Hypothalamus (tissue), 51 donors: ENCODE measurements at regions not wholly inside any gene's neighbourhood (a gene's known extent, or its start where the extent isn't known, plus 50 kb on each side); places are given as distances from the start of the nearest gene placed in this dataset.
A peak's percentile ranks its signal among the peaks of the same experiment; 100 is the strongest.
"Not testable (repeated sequence)": the region's sequence is repeated elsewhere in the genome, so short reads cannot be mapped to it uniquely, and the experiment has no call there.

ENCODE experiments used
- DNase-seq, 51 donors: peaks; one replicate each; lab custom pipeline; 2025; lab: John Stamatoyannopoulos, UW

DNA sequence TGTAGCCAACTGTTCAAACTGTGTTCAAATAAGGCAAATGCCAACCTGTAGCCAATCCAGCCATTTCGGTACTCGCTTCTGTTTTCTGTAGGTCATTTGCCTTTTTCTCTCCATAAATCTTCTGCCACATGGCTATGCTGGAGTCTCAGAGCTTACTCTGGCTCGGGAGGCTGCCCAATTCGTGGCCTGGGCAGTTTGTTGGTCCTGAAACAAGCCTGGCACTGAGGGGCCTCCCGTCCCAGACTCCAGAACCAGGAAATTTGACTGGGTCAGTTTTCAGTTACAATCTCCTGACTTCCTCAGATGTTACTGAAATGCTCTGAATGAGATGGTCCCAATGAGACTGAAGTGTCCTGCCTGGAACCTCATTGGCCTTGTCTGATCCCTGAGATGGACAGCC is 120.8 kb upstream of the NPAS2 start:
- DNase-seq: no peak

DNA sequence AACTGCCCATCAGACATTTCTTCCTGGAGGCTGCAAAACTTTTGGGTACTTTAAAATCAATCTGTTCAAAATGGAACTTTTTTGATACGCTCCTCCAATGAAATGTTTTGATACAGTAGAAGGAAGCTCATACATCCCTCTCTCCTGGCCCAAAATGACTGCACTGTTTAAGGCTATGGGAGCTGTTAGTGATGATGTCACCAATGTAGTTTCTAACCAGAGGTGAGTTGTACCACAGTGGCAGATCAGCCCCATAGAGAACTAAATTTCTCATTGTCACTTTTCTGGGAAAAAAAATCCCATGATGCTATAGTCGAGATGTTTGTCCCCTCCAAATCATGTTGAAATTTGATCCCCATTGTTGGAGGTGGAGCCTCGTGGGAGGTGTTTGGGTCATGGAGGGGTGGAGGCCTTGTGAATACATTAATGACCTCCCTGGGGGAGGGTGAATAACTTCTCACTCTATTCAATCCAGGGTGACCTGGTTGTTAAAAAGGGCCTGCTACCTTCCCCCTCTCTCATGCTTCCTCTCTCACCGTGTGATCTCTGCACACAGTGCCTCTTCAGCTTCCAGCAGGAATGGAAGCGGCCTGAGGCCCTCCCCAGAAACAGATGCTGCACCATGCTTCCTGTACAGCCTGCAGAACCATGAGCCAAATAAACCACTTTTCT is 117.4 kb upstream of the NPAS2 start:
- no peak for DNase-seq

DNA sequence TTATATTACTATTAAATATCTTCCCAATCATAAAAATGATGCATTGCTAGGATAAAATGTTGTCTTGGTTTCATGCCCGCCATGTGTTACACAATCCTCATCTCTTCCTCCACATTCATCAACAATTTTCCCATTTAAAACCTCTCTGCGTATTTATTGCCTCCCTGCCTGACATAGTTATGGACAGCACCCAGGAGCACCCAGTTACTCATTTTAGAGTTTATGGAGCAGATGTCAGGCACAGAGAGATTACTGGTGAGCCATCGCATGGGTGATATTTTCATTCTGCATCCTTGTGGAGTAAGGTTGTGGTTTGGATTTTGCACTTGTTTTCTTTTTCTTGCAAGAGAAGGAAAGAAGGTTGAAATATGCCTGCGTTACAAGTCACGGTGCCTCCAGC is 116.7 kb upstream of the NPAS2 start:
- no peak for DNase-seq

DNA sequence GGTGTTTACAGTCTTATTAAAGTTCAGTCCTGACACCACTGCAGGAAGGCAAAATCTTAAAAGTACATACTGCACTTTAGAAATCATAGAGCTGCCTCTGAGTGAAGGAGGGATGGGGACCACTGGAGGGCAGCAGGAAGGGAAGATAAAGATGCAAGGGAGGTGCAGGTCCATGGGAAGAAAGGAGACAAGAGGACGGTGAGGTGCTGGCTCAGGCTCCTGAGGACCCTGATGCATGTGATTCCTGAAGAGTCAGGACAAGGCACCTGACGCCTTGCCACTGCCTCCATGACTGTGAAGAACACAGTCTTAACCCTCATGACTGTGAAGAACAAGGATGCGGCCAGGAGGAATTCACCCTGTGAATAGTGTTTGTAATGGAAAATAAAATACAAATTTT is 116.2 kb upstream of the NPAS2 start:
- DNase-seq: no peak

DNA sequence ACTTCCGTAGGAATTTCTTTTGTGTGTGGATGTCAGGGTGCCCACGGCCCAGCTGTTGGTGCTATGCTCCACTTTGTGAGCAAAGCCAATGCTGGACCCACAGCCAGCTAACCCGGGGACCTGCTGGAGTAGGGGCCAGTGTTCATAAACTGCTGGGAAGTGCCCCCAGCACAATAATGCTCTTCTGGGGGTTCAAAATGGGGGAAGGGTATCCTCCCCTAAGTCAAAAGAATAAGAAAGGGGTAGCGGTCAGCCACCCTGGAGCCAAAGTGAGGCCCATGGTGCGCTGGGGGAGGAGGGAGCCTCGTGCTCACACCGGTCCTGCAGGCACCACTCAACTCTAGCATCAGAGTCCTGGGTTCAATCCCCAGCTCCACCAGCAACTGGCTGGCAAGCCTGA is 115.8 kb upstream of the NPAS2 start:
- DNase-seq: no peak

DNA sequence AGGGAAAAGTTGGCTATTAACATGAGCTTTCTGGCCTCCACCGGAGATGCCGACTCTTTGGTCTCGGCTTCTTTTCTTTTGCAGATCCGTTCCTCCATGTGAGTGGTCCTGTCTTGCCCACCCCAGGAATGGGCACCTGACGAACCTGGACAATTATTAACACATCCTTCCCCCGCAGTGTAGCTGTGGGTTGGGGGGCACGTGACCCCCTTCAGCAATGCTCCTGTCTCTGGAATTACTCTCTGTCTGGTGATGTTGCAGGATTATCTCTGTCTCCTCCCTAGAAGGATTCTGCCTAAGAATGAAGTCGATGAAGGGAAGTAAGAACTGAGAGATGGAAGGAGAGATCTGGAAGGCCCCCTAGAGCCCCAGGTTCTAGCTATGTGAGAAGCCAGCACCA is 115.2 kb upstream of the NPAS2 start:
- DNase-seq: no peak

DNA sequence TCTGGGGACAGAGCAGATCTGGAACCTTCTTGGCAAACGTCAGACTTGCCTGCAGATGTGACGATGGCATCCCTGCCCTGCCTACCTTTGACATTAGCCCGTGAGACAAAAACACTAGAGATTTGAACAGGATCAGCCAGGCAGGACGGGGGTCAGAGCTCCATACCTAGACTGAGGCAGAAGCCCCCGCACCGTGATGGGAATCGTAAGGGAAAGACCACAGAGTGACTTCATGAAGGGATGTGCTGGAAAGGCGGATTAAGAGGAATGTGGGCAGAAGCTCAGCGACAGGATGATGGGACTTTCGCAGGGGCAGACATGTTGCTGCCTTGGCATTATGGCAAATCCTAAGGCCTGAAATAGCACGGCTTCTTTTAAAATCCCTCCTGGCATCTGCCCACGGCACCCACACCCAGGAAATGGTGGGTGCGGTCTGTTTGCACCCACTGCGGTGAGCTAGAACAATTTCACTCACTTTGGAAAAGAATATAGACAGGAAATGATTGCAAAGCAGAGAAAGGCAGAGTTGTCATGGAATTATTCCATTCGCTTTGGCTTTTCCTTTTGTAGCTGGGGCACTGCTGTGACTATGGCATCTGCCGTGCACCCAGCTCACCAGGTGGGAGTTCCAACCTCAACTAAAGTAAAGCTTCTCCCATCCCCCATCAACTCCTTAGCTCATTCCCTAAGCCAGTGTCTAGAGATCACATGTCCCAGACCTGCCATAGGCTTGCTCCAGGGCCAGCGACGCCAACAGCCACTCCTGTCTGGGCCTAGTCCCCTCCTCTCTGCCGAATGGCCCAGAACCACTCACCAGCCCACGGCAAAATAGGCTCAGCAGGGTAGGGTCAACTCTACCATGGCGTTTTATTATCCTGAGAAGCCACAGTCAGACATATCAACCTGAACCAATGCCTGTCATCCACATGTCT is 112.7 kb upstream of the NPAS2 start:
- DNase-seq: peak in 3 of 51 donors; percentile 8 to 33 (median 25)

DNA sequence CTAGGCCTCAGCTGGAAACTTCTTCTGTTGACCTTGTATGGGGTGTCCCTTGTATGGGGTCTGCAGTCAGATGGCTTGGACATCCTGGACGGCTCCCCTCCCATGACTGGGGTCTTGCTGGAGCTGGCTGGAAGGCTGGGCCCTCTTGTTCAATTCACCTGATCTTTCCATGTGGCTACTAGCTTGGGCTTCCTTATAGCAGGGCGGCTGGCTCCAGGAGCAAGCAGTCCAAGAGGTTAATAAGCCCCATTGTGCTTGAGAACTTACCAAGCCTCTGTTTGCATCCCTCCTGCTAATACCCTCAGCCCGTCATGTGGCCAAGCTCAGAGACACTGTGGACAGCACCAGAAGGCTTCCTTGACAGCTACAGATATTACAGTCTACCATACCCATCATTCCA is 111.6 kb upstream of the NPAS2 start:
- no peak for DNase-seq

DNA sequence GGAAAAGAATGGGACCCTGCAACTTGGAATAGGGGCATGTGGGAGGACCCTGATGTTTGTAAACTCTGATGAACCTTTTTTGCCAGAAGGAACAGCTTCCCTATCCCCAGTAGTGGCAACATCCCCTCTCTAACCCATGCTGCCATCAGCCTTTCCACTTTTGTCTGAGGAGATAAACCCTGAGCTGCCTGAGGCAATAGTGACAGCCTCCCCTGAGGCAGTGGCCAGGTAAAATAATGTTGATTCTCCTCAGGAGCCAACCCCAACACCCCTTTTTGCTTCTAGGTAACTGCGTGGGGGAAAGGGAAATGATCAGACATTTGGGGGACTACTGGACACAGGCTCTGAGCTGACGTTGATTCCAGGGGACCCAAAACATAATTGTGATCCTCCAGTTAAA is 106.8 kb upstream of the NPAS2 start:
- no peak for DNase-seq

DNA sequence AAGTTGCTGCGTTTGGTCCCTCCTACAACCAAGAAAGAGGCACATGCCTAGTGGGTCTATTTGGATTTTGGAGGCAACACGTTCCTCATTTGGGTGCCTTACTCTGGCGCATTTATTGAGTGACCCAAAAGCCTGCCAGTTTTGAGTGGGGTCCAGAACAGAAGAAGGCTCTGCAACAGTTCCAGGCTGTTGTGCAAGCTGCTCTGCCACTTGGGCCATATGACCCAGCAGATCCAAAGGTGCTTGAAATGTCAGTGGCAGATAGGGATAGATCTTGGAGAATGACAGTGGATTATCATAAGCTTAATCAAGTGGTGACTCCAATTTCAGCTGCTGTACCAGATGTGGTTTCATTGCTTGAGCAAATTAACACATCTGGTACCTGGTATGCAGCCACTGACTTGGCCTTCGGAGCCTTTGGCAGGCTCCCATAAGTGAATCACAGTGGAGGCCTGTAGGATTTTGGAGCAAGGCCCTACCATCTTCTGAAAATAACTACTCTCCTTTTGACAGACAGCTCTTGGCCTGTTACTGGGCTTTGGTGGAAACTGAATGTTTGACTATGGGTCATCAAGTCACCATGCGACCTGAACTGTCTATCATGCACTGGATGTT is 105.4 kb upstream of the NPAS2 start:
- DNase-seq: not testable (repeated sequence)

DNA sequence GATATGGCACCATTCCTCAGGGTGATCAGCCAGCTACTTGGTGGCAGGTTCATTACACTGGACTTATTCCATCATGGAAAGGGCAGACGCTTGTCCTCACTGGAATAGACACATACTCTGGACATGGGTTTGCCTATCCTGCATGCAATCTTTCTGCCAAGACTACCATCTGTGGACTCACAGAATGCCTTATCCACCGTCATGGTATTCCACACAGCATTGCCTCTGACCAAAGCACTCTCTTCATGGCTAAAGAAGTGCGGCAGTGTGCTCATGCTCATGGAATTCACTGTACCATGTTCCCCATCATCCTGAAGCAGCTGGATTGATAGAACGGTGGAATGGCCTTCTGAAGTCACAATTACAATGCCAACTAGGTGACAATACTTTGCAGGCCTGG is 104.1 kb upstream of the NPAS2 start:
- not testable (repeated sequence) for DNase-seq

DNA sequence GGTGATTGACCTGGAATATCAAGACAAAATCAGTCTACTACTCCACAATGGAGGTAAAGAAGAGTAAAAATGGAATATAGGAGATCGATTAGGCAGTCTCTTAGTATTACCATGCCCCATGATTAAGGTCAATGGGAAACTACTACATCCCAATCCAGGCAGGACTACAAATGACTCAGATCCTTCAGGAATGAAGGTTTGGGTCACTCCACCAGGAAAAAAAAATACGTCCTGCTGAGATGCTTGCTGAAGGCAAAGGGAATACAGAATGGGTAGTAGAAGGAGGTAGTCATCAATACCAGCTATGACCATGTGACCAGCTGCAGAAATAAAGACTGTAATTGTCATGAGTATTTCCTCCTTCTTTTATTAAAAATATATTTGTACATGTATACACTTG is 103.4 kb upstream of the NPAS2 start:
- DNase-seq: no peak

DNA sequence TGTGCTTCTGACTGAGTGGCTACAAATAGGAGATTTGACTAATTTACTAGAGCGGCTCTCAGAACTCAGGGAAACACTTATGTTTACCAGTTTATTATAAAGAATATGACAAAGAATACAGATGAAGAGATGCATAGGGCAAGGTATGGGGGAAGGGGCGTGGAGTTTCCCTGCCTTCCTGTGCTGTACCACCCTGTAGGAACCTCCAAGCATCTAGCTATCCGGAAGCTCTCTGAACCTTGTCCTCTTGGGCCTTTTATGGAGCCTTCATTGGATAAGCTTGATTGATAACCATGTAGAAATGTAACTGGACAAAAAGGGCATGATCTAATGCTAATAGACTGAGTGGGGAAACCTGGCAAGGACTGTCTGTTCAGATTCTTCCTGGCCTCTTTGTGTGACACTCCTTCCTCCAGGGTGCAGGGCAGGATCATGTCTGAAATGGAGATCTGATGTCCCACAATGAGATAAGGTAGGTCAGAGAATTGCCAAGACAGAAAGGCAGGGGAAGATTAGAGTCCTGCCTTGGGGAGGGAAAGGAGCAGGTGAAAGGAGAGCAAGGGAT is 101.8 kb upstream of the NPAS2 start:
- DNase-seq: no peak

DNA sequence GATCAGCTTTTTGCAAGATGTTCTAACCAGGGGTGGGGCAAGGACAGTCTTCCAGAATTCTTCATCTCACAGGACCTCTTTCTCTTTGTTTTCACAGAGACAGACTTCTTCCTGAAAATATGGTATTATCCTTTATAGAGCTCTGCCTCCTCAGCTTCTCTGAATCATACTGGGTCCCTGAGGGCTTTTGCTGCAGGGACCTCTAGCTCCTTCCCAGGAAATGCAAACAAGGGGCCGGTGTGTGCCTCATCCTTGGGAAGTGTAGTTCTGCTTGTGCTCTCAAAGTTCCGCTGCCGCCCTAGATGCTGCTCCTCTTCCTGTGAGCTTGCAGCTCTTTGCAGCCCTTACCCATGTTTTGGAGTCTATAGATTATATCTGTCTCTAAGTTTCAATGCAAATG is 99.5 kb upstream of the NPAS2 start:
- no peak for DNase-seq

DNA sequence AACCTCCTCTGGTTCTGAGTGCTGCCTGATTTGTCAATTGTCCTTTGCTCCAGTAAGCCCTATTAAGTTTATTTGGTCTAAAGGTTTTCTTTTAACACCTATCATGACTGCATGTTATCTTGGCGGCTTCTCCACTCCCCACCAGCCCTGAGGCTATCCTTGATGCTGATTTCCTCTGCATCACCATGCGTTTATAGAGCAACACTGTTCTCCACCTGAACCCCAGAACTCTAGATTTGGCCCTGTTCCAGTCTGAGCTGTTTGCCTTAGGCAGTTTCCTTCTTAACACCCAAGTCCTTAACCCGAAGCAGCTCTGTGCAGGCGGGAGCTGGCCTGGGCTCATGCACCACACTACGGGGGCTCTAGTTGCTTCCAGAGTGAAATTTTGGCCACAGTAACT is 98.2 kb upstream of the NPAS2 start:
- DNase-seq: no peak

DNA sequence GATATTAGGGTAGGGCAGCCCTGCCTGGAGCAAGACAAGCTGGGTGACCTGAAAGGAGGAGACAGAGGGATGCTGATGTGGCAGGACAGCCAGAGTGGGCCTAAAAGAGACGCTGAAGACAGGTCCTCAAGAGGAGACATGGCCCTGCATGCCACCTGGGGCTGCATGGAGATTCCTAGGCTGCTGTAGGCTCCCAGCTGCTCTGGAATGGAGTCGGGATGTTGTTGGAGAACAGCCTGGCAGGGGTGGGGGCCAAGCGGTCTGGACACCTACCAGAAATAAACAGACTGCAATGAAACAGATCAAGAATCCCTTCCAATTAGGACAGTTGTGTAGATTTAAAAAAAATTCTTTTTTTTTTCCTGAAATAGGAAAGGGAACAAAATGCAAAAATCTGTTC is 97.8 kb upstream of the NPAS2 start:
- no peak for DNase-seq

DNA sequence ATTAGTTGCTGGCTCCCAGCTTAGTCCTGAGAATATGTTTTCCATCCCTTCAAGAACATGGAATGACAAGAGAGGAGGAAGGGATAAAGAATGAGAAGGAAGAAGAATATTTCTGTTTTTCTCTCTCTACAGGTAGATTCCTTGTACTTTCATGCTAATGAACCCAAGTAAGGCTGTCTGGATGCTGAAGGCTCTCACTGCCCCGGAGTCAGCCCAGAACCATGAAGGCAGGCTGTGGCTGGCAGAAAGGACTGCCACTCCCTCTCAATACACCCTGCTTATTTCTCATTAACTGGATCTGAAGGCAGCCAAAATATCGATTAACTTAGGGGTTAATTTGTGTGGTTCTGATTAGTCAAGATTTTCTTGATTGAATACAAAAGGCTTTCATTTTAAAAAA is 93.1 kb upstream of the NPAS2 start:
- DNase-seq: no peak

DNA sequence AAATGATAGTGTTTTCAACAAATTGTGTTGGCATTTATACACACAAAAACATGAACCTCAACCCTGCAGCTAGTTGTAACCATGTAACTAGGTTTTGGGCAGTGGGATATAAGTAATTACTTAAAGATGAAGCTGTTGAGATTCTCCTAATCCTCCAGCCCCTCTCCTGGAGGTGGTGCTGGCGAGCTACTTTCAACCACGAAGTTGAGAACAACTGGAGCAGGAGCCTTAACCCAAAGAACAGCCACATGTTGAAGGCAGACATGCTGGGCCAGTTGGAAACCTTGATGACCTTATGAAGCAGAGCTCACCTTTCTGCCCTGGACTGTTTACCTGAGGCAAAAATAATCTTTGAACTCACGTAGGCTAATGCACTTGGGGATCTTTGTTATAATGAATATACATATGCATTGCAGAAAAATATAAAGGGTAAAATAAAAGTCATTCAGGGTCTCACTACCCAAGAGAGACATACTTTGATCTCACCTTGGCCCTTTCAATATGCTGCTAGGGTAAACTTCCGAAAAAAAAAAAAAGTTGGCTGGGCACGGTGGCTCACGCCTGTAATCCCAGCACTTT is 89.6 kb upstream of the NPAS2 start:
- no peak for DNase-seq

DNA sequence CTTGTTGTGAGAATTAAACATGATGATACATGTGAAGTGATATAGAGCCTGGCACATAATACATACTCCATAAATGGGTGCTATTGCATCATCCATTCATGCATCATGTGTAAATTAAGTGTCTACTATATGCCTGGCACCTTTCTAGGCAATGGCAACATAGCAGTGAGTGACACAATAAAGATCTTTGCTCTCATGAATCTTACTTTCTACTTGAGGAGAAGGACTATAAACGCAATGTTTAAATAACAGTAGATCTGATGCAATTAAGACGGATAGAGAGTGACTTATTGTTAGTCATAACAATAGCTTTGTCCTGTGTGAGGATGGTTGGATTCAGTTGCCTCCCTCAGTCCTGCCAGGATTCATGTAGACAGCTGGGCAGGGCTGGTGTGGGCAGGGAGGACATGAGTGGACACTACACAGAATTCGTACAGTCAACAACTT is 88.4 kb upstream of the NPAS2 start:
- no peak for DNase-seq

DNA sequence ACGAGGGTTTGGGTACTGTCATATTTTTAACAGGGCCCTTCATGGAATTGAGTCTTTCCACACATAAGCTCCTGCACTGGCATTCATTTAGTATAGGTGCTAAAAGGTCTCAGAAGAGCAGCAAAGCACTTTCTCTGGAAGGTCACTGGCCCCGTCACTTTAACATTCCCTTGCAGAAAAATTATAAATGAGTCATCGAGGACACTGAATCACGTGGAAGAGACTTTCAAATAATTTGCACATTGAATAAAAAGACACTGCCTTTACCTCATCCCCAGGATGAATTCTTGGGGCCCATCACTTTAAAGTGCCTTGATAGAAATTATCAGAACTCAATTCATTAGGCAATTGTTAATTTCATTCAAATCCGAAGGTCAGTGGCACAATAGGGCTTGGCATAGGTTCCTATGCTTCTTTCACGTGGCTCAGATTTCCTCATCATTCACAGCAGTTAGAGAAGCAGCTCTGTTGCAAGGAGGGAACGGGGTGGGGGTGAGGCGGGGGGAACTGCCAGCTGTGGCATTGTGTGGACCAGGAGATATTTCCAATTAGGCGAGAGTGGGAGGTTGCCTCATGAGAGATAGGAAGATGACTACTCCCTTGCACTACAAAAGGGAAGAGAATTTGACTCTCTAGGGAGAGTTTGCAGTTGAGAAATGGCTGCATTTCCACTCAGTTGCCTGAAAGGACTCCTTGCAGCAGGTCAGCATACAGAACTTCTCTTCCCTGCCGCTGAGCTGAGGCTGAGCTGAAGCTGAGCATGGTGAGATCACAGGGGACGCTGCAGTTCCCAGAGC is 86.3 kb upstream of the NPAS2 start:
- no peak for DNase-seq
